ENCODE measurements at regions not wholly inside any gene's neighbourhood (a gene's known extent, or its start where the extent isn't known, plus 50 kb on each side); places are given as distances from the start of the nearest gene placed in this dataset.

GRCh38 chr1:221331273-221332183 is 410.4 kb downstream of the DUSP10 start:
- no peak for TF ChIP-seq CTCF (IDR thresholded peaks at IDR 0.05)
- TF ChIP-seq POLR2A (IDR thresholded peaks at IDR 0.05): no peak

Data from body of pancreas (tissue), 4 donors.